Endometrial microvascular endothelial cells (primary cell): ENCODE measurements at regions not wholly inside any gene's neighbourhood (a gene's known extent, or its start where the extent isn't known, plus 50 kb on each side); places are given as distances from the start of the nearest gene placed in this dataset.
"Not testable (repeated sequence)": the region's sequence is repeated elsewhere in the genome, so short reads cannot be mapped to it uniquely, and the experiment has no call there.

Experiments
- in situ Hi-C: cut with HindIII; loops from 2 replicates; pipeline ENCODE4 v1.10.0; 2017; ENCODE audit warnings: low sequenced_read_pairs, low pct_unique_long_range_greater_than_20kb; ENCODE audit errors: inconsistent ontology term

DNA sequence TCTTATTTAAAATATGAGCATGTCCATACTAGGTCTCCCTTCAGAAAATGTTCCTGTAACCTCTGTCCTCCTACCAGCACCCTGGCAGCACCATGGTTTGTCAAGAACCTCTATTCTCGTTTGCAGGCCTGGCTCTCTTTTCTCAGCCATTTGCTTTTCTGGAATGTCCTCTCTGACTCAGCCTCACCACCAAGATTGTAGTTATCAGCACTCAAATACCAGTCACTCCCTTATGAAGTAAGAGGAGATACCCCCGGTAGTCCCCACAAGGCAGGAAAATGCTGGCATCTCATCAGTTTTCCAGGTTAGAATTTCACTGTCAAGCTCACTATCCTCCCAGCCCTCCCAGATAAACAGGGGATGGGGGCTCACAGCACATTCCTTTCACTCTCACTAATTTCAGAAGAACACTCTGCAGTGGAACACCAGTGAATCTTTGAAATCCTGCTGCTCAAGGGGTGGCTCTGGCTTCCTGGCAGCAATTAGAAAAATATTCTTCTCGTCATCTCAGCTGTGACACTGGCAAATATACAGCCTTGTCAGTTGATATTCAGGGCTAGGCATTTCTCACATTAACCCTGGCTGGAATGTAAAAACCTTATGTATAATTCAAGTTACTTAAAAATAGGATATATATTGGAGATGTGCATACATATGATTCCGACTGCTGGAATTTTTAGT lies 129.2 kb downstream of the TBX18 start:
- in situ Hi-C loops, result loop anchor here (25.0 kb wide), 1 partner anchor 127 kb away; the partner anchor contains the start of gene TBX18

GRCh38 chr6:84633771-84634170 lies 130.6 kb downstream of the TBX18 start:
- in situ Hi-C loops, result loop anchor here (25.0 kb wide), 1 partner anchor 129 kb away; the partner anchor contains the start of gene TBX18

GRCh38 chr6:84626527-84626926 lies 137.9 kb downstream of the TBX18 start:
- in situ Hi-C loops, result loop anchor here (25.0 kb wide), 1 partner anchor 136 kb away; the partner anchor contains the start of gene TBX18

GRCh38 chr6:84625506-84625905 lies 138.9 kb downstream of the TBX18 start:
- in situ Hi-C loops, result loop anchor here (25.0 kb wide), 1 partner anchor 137 kb away; the partner anchor contains the start of gene TBX18

GRCh38 chr6:84623956-84624680 lies 140.3 kb downstream of the TBX18 start:
- in situ Hi-C loops, result no loop called here

DNA sequence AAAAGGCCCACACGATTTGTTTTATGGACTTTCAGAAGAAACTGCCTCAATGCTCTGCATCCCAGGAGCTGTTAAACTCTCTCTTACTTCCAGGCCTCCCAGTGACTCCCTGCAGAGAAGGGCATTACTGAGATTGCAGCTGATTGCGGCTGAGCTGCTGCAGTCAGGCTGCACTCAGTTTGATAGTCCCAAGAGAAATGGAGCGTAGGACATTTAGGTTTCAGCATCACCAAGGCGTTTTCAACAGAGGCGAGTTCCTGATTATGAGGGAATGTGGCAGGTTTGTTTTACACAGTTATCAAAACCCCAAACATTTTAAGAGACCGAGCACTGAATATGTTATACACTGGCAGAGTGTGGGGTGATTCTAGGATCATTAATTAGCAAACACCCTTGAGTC lies 145.6 kb downstream of the TBX18 start:
- in situ Hi-C loops, result no loop called here

DNA sequence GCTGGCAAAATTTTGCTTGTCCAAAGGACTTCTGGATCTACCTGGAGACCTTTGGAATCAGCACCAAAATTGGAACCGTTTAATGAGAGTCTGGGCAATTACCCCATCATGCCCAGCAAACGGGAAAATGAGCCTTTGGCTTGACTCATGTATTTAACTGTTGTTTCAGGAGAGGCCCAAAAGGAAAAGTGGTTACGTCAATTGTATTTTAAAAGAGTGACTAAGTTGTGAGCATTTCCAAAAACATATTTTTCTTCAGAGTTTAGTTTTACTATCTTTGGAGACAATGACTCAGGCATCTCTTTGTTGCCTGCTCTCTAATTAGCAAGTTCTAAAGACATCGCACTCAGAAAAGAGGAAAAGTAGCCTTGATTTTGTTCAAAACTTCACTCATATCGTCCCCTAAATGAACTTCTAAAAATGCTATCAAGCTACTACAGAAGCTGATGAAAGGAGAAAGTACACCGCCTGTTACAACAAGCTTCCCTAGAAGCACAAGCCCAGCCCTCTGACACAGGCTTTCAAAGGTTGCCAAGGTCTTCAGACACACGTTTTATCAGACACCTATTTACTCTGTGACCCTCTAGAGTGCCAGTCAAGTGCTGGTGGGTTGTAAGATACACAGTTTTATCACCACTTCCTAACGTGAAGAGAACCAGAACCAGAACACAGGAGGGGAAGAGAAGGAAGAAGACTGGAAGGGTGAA lies 146.2 kb downstream of the TBX18 start:
- in situ Hi-C loops, result no loop called here

DNA sequence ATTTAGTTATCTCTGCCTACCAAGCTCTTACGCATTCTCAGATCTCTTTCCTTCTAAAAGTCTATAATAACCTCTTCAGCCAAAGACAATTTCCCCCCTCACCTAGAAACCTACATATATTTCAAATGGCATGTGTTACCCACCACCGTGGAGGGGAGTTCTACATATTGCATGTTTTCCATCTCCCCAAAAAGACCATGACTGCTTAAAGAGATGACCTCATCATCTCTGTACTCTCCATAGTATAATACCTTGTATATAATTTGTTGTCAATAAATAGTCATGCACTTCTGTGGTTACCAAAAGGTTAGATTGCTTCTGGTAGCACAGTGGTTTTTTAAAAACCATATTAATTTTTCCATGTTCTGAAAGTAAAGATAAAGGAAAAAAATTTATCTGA lies 148.4 kb downstream of the TBX18 start:
- in situ Hi-C loops, result no loop called here

- in situ Hi-C loops, result no loop called here
Observed at GRCh38 chr6:84615113-84615850, 149.1 kb downstream of the TBX18 start.

DNA sequence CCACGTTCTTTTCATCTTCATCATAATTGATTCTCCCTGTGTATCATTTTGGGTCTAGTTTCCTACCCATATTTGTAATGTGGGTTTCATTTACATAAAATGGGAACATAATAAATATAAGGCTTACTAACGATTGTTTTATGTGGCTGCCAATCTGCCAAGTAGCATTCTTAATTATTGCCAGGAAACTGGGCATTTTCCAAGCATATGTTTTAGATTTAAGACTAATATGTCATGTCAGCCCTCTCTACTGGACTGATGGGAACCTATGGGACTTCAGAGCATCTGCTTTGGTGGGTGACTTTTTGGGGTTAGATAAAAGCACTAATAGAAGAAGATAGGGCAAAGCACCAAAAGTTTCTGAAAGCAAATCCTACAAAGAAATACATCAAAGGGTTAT lies 157.5 kb downstream of the TBX18 start:
- in situ Hi-C loops, result no loop called here

- in situ Hi-C loops, result no loop called here
Observed at GRCh38 chr6:84605298-84605697, 159.1 kb downstream of the TBX18 start.

DNA sequence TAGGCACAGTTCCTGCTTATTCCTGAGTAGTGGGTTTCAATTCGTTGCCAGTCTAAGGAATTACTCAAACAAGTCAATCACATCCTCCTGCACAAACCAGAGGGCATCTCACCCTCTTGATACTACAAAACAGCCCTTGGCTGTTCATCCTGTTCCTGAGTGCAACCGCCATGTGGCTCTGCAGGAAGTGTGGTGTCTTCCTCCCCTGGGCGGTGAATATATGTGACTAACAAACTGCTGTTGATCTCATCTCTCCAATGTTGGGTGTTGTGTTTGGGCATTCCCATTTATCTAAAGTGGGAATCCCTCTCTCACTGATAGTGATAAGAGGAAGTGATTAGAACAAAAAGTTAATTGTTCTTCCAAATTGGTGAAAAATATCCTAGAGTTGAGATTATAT lies 163.0 kb downstream of the TBX18 start:
- in situ Hi-C loops, result no loop called here

DNA sequence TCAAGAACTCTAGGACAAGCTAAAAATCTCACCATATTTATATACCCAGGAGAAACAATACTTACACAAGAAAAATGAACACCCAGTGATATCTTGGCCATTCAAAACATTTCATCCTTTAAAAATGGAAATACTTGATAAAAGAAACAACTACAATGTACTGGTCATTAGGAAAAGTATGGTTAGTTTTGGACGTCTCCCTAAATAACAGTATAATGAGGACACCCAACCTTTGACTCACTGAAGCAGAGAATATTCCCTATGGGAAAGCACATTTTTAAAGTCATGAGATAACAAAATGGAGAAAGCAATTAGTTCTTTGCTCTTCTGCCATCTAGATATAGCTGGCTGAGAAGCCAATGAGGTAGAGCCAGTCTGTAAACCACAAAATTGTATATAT lies 164.4 kb downstream of the TBX18 start:
- in situ Hi-C loops, result no loop called here

DNA sequence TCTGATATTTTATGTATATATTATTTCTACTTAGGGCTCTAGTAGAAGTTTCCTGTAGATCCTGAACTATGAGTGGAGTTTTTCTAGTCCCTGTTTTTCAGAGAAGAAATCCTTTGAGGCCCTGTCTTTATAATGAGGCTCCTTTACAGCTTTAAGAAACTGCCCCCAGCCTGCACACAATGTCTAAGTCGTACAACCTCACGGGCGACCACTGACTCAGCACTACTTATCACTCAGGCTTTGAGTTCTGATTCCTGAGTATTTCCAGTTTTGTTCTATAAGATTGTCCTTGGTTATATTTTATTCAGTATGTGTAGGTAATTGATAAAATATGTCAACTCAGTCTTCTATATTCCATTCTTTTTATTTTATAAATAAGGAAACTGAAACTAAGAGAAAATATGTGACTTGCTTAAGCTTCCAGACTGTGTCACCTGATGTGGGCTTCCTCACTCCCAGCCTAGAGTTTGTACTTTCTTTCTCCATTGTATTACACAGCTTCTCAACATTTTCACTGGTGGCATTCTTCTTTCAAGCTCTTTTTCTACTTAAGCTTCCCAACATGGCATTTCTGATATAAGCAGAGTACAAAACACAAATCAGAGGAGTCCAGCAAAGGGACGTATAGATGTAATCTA lies 167.0 kb downstream of the TBX18 start:
- in situ Hi-C loops, result no loop called here

GRCh38 chr6:84596488-84596887 lies 167.9 kb downstream of the TBX18 start:
- in situ Hi-C loops, result no loop called here

DNA sequence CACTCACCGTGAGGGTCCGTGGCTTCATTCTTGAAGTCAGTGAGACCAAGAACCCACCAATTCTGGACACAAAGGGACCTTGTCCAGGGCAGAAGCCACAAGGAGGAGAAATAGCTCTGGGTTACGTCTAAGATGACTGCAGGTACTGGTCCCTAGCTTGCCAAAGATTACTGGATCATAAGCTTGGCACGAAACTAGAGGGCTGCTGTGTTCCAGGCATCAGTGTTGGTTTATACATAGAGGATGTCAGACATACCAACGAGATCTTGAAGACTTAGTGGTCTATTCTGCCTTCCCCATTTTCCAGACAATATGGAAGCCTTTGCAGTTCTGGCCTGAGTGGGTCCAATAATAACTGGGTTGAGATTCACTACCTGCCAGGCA lies 175.7 kb downstream of the TBX18 start:
- in situ Hi-C loops, result no loop called here

- in situ Hi-C loops, result not testable (repeated sequence)
Observed at GRCh38 chr6:84587994-84588696, 176.3 kb downstream of the TBX18 start.
